Loucy (cell line): ENCODE measurements at regions not wholly inside any gene's neighbourhood (a gene's known extent, or its start where the extent isn't known, plus 50 kb on each side); places are given as distances from the start of the nearest gene placed in this dataset.

Experiments used
- CTCF ChIP-seq: fragments of 200-600 bp; sonication (generic); conservative IDR thresholded peaks from 2 replicates; pipeline ENCODE4 v1.5.1; 2014; ENCODE audit warnings: mild to moderate bottlenecking, antibody characterized with exemption, low read length
- EZH2phosphoT487 ChIP-seq: fragments of 200-600 bp; IDR thresholded peaks from 2 replicates; pipeline ENCODE4 v1.6.1; 2018; ENCODE audit warnings: antibody characterized with exemption, mild to moderate bottlenecking, moderate library complexity, borderline replicate concordance

GRCh38 chr4:65217179-65217578 lies 453.1 kb downstream of the EPHA5 start:
- TF ChIP-seq CTCF (no peak), EZH2phosphoT487 (no peak)
